Muscle layer of duodenum (tissue), 2 donors: ENCODE measurements at regions not wholly inside any gene's neighbourhood (a gene's known extent, or its start where the extent isn't known, plus 50 kb on each side); places are given as distances from the start of the nearest gene placed in this dataset.
"Not testable (repeated sequence)": the region's sequence is repeated elsewhere in the genome, so short reads cannot be mapped to it uniquely, and the experiment has no call there.

Source experiments
- H3K27ac ChIP-seq: one replicate; pipeline ENCODE4 v1.7.0; 2013; ENCODE audit warnings: mild to moderate bottlenecking, low read length
- H3K27me3 ChIP-seq: one replicate; pipeline ENCODE4 v1.7.0; 2013; ENCODE audit warnings: low read depth, mild to moderate bottlenecking, control low read depth, low read length
- H3K36me3 ChIP-seq, 2 donors: one replicate each; pipeline ENCODE4 v1.7.0; 2013; ENCODE audit warnings: low read length in 2 of 2, control low read depth in 1 of 2, mild to moderate bottlenecking in 1 of 2; ENCODE audit not compliant: insufficient read depth in 2 of 2, control insufficient read depth in 1 of 2
- H3K4me1 ChIP-seq, 2 donors: one replicate each; pipeline ENCODE4 v1.7.0; 2013; ENCODE audit warnings: low read length in 2 of 2, mild to moderate bottlenecking in 2 of 2, control low read depth in 1 of 2, moderate library complexity in 1 of 2; ENCODE audit not compliant: insufficient read depth in 2 of 2, control insufficient read depth in 1 of 2
- H3K4me3 ChIP-seq, 2 donors: one replicate each; pipeline ENCODE4 v1.7.0; 2013; ENCODE audit warnings: low read length in 2 of 2, low read depth in 1 of 2, mild to moderate bottlenecking in 1 of 2
- H3K9me3 ChIP-seq, 2 donors: one replicate each; pipeline ENCODE4 v1.7.0; 2013; ENCODE audit warnings: low read length in 2 of 2, control low read depth in 1 of 2, mild to moderate bottlenecking in 1 of 2; ENCODE audit not compliant: control insufficient read depth in 1 of 2
- donor health status: healthy.

GRCh38 chr13:33571618-33572017, 246.3 kb upstream of the RFC3 start:
- Histone ChIP-seq H3K9me3 (no peaks in the 10 kb centered on the region), H3K4me3 (no peak overlapping the region), H3K36me3 (no peaks in the 10 kb centered on the region), H3K4me1 (no peaks in the 10 kb centered on the region), H3K27me3 (no peaks in the 10 kb centered on the region), H3K27ac (no peak overlapping the region)

- not testable (repeated sequence) for H3K27me3 ChIP-seq, H3K27ac ChIP-seq, H3K4me3 ChIP-seq, H3K36me3 ChIP-seq, H3K9me3 ChIP-seq, H3K4me1 ChIP-seq
These were observed 245.6 kb upstream of the RFC3 start for GRCh38 chr13:33572322-33572721.

GRCh38 chr13:33575378-33575777, 242.6 kb upstream of the RFC3 start:
- no peaks in the 10 kb centered on the region for H3K9me3 ChIP-seq
- H3K27me3 ChIP-seq: no peaks in the 10 kb centered on the region
- H3K4me1 ChIP-seq: peaks cover 0 to 8% of the 10 kb centered on the region in 2 donors
- H3K36me3 ChIP-seq: no peaks in the 10 kb centered on the region
- no peak overlapping the region for H3K27ac ChIP-seq
- no peak overlapping the region for H3K4me3 ChIP-seq

GRCh38 chr13:33577007-33577406, 240.9 kb upstream of the RFC3 start:
- Histone ChIP-seq H3K4me1 (peaks cover 0 to 8% of the 10 kb centered on the region in 2 donors), H3K4me3 (no peak overlapping the region), H3K9me3 (no peaks in the 10 kb centered on the region), H3K36me3 (no peaks in the 10 kb centered on the region), H3K27me3 (no peaks in the 10 kb centered on the region), H3K27ac (no peak overlapping the region)

- no peak overlapping the region for H3K27ac ChIP-seq
- H3K4me1 ChIP-seq: peaks cover 0 to 8% of the 10 kb centered on the region in 2 donors
- H3K9me3 ChIP-seq: no peaks in the 10 kb centered on the region
- H3K27me3 ChIP-seq: no peaks in the 10 kb centered on the region
- no peaks in the 10 kb centered on the region for H3K36me3 ChIP-seq
- H3K4me3 ChIP-seq: no peak overlapping the region
These were observed 239.2 kb upstream of the RFC3 start for GRCh38 chr13:33578786-33579185.

GRCh38 chr13:33582121-33582520, 235.8 kb upstream of the RFC3 start:
- no peaks in the 10 kb centered on the region for H3K27me3 ChIP-seq
- no peaks in the 10 kb centered on the region for H3K36me3 ChIP-seq
- no peaks in the 10 kb centered on the region for H3K9me3 ChIP-seq
- H3K27ac ChIP-seq: no peak overlapping the region
- H3K4me1 ChIP-seq: peaks cover 0 to 4% of the 10 kb centered on the region in 2 donors
- H3K4me3 ChIP-seq: no peak overlapping the region

- Histone ChIP-seq H3K4me3 (no peak overlapping the region), H3K9me3 (no peaks in the 10 kb centered on the region), H3K4me1 (no peaks in the 10 kb centered on the region), H3K36me3 (no peaks in the 10 kb centered on the region), H3K27ac (no peak overlapping the region), H3K27me3 (no peaks in the 10 kb centered on the region)
These were observed 234.6 kb upstream of the RFC3 start for GRCh38 chr13:33583398-33583797.

- Histone ChIP-seq H3K27me3 (no peaks in the 10 kb centered on the region), H3K9me3 (no peaks in the 10 kb centered on the region), H3K4me1 (no peaks in the 10 kb centered on the region), H3K36me3 (no peaks in the 10 kb centered on the region), H3K27ac (no peak overlapping the region), H3K4me3 (no peak overlapping the region)
These were observed 227.0 kb upstream of the RFC3 start for GRCh38 chr13:33590936-33591335.

GRCh38 chr13:33606692-33607091, 211.3 kb upstream of the RFC3 start:
- H3K4me1 ChIP-seq: peaks cover 0 to 12% of the 10 kb centered on the region in 2 donors
- no peaks in the 10 kb centered on the region for H3K27me3 ChIP-seq
- no peak overlapping the region for H3K4me3 ChIP-seq
- no peaks in the 10 kb centered on the region for H3K36me3 ChIP-seq
- no peak overlapping the region for H3K27ac ChIP-seq
- no peaks in the 10 kb centered on the region for H3K9me3 ChIP-seq

- Histone ChIP-seq H3K9me3 (no peaks in the 10 kb centered on the region), H3K4me3 (peak overlapping the region; percentile 38 to 43), H3K4me1 (peaks cover 0 to 47% of the 10 kb centered on the region in 2 donors), H3K27me3 (no peaks in the 10 kb centered on the region), H3K36me3 (no peaks in the 10 kb centered on the region), H3K27ac (peak overlapping the region; percentile 80)
These were observed 207.4 kb upstream of the RFC3 start for GRCh38 chr13:33610438-33611120.

GRCh38 chr13:33611121-33611805, 206.7 kb upstream of the RFC3 start:
- Histone ChIP-seq H3K36me3 (no peaks in the 10 kb centered on the region), H3K4me3 (peak overlapping the region; percentile 38 to 43), H3K4me1 (peaks cover 0 to 48% of the 10 kb centered on the region in 2 donors), H3K27ac (peak overlapping the region; percentile 80), H3K9me3 (no peaks in the 10 kb centered on the region), H3K27me3 (no peaks in the 10 kb centered on the region)
